HL-60 (cell line): ENCODE measurements at regions not wholly inside any gene's neighbourhood (a gene's known extent, or its start where the extent isn't known, plus 50 kb on each side); places are given as distances from the start of the nearest gene placed in this dataset.

Experiments
- GABPA ChIP-seq: IDR thresholded peaks from 2 replicates; pipeline ENCODE4 v1.6.1; 2012; ENCODE audit warnings: low read depth
- POLR2AphosphoS5 ChIP-seq: IDR thresholded peaks from 2 replicates; pipeline ENCODE4 v1.6.1; 2012; ENCODE audit warnings: low read depth
- SPI1 ChIP-seq: IDR thresholded peaks from 2 replicates; pipeline ENCODE4 v1.6.1; 2012; ENCODE audit warnings: low read depth, mild to moderate bottlenecking, borderline replicate concordance
- TF ChIP-seq, protein P1 (sequence below): IDR thresholded peaks from one replicate; pipeline ENCODE4 v1.5.1; 2011; ENCODE audit warnings: low read length, control low read depth, inconsistent platforms; ENCODE audit not compliant: insufficient read depth
- TF ChIP-seq, protein P2 (sequence below): IDR thresholded peaks from 2 replicates; pipeline ENCODE4 v1.6.1; 2012; ENCODE audit warnings: low read depth; ENCODE audit not compliant: insufficient replicate concordance

DNA sequence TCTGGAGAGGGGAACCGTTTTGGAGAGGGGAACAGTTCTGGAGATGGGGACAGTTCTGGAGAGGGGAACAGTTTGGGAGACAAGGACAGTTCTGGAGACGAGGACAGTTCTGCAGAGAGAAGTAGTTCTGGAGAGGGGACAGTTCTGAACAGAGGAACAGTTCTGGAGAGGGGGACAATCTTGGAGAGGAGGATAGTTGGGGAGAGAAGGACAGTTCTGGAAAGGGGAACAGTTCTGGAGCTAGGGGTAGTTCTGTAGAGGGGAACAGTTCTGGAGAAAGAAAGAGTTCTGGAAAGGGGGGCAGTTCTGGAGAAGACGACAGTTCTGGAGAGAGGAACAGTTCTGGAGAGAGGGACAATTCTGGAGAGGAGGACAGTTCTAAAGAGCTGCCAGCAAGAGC, 745.9 kb downstream of the GALR1 start:
- no peak for TF ChIP-seq POLR2AphosphoS5
- TF ChIP-seq, protein P1, sequence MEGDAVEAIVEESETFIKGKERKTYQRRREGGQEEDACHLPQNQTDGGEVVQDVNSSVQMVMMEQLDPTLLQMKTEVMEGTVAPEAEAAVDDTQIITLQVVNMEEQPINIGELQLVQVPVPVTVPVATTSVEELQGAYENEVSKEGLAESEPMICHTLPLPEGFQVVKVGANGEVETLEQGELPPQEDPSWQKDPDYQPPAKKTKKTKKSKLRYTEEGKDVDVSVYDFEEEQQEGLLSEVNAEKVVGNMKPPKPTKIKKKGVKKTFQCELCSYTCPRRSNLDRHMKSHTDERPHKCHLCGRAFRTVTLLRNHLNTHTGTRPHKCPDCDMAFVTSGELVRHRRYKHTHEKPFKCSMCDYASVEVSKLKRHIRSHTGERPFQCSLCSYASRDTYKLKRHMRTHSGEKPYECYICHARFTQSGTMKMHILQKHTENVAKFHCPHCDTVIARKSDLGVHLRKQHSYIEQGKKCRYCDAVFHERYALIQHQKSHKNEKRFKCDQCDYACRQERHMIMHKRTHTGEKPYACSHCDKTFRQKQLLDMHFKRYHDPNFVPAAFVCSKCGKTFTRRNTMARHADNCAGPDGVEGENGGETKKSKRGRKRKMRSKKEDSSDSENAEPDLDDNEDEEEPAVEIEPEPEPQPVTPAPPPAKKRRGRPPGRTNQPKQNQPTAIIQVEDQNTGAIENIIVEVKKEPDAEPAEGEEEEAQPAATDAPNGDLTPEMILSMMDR: no peak
- no peak for TF ChIP-seq GABPA
- TF ChIP-seq, protein P2, sequence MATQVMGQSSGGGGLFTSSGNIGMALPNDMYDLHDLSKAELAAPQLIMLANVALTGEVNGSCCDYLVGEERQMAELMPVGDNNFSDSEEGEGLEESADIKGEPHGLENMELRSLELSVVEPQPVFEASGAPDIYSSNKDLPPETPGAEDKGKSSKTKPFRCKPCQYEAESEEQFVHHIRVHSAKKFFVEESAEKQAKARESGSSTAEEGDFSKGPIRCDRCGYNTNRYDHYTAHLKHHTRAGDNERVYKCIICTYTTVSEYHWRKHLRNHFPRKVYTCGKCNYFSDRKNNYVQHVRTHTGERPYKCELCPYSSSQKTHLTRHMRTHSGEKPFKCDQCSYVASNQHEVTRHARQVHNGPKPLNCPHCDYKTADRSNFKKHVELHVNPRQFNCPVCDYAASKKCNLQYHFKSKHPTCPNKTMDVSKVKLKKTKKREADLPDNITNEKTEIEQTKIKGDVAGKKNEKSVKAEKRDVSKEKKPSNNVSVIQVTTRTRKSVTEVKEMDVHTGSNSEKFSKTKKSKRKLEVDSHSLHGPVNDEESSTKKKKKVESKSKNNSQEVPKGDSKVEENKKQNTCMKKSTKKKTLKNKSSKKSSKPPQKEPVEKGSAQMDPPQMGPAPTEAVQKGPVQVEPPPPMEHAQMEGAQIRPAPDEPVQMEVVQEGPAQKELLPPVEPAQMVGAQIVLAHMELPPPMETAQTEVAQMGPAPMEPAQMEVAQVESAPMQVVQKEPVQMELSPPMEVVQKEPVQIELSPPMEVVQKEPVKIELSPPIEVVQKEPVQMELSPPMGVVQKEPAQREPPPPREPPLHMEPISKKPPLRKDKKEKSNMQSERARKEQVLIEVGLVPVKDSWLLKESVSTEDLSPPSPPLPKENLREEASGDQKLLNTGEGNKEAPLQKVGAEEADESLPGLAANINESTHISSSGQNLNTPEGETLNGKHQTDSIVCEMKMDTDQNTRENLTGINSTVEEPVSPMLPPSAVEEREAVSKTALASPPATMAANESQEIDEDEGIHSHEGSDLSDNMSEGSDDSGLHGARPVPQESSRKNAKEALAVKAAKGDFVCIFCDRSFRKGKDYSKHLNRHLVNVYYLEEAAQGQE: no peak
- no peak for TF ChIP-seq SPI1
